ENCODE measurements at regions not wholly inside any gene's neighbourhood (a gene's known extent, or its start where the extent isn't known, plus 50 kb on each side); places are given as distances from the start of the nearest gene placed in this dataset.
A peak's percentile ranks its signal among the peaks of the same experiment; 100 is the strongest.

DNA sequence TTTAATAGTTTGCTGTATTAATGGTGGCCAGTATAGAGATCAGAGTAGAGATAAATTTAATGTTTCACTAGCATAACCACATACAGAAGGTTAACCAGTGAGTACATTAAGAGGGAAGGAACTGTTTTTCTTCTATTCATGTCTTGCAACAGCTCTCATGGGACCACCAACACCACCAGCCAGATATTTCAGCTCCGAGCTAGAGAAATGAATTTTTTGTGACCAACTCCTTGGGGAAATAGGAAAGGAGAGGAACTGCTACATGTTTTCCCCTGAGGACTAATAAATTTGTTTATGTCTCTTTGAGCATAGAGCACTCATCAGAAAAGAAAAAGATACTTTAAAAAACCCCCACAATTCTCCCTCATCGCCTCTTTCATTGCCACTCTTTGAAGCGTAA is 247.5 kb downstream of the MBNL1 start:
- no peak for DNase-seq (ENCODE audit: low read depth)

DNA sequence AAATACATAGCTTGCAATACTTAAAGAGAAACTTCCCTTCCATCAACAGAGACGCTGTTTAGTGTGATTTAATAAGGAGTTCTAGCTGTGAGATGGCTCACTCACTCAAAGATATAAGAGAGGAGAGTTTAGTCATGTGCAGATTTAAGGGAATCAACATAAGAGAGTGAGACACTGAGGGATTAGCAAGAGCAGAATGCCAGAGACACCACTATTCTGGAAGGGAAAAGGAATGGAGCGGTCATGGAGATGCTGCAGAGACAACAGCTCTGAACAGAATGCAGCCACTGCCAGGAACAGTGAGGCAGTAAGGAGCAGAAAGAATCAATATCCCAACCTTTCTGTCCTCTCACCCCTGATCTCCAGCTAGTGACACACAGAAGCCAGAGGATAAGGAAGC is 248.8 kb downstream of the MBNL1 start:
- DNase-seq (ENCODE audit: low read depth): no peak

DNA sequence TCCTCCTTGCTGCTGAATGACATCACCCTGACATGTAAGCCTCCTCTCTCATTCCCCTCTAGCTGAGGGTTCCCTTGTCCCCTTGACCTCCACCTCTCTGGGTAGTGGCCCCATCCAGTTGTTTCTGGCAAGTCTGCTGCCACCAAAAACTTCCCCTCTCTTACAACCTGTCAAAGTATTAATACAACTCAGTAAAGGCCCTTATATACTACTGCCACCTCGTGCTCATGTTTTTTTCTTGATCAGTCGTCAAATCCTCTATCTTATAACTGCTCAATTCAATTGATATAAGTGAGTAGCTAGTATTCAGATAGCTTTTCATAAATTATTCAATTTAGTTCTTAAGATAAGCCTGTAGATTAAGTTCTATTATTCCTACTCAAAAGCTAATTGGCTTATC is 249.6 kb downstream of the MBNL1 start:
- DNase-seq (ENCODE audit: low read depth): no peak

DNA sequence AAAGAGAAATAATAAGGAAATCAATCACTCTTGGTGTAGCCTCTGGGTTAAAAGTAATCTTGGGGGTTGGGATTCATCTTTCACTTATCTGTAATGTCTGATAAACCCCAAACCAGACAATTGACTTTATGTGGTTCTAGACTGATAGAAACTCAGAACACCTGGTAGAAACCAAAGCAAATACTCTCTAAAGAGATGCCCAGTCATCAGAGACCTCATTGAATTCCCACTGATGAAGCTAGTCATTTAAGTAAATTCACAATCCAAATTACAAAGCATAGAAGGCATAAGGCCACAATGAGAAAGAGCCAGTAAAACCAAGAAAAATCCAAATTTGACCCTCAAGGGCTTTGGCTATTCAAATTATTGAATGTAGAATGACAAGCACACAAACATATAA is 250.6 kb downstream of the MBNL1 start:
- DNase-seq (ENCODE audit: low read depth): no peak

DNA sequence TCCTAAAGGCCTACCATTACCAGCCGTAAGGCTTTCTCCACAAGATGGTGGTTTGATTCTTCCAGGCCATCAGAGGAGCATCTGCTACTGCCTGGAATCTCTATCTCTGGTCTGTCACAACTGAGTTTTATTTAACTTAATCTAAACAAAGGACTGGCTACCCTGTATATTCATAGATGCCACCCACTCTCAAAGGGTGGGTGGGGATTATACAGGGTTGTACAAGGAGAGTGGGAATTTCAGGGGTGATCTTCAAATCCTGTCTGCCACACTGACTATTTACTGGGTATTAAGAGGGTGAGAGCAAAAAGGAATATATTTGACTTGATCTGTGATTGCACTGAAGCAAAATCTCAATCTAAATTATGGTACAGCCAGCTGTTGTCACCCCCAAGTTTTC is 253.3 kb downstream of the MBNL1 start:
- no peak for DNase-seq (ENCODE audit: low read depth)

DNA sequence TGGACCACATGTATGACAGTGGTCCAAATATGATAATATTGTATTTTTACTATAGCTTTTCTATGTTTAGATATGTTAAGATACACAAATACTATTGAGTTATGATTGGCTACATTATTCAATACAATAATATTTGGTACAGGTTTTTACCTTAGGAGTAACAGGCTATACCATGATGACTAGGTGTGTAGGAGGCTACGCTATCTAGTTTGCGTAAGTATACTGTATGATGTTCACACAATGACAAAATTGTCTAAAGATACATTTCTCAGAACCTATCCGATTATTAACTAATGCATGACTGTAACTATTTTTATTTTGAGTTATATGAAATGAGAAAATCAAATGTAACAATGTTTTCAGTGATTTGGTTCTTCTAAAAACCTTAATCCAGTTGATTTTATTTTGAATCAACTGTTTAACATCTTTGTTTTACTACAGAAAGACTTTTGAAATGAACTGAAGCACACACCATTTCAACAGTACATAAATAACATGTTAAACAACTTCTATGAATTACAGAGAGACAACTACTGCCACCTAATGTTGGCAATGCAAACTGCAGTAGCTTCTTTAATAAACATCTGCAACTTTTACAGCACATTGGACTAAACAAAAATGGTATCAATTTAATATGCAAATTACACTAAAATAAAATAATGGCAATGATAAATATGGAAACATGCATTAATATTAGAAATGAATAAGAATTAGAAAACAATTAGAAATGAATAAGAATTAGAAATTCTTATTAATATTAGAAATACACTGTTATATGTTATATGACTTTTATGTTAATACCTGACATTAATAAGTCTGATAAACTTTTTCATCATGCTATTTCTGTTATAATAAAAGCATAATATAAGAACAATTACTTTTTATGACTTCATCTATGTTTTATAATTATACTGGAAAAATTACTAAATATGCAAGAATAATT is 255.7 kb downstream of the MBNL1 start:
- DNase-seq (ENCODE audit: low read depth): peak; percentile 66

DNA sequence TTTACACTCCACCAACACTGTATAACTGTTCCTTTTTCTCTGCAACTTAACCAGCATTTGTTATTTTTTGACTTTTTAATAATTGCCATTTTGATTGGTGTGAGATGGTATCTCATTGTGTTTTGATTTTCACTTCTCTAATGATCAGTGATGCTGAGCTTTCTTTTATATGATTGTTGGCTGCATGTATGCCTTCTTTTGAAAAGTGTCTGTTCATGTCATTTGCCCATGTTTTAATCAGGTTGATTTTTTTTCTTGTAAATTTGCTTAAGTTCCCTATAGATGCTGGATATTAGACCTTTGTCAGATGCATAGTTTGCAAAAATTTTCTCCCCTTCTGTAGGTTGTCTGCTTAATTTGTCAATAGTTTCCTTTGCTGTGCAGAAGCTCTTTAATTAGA is 263.0 kb downstream of the MBNL1 start:
- no peak for DNase-seq (ENCODE audit: low read depth)

DNA sequence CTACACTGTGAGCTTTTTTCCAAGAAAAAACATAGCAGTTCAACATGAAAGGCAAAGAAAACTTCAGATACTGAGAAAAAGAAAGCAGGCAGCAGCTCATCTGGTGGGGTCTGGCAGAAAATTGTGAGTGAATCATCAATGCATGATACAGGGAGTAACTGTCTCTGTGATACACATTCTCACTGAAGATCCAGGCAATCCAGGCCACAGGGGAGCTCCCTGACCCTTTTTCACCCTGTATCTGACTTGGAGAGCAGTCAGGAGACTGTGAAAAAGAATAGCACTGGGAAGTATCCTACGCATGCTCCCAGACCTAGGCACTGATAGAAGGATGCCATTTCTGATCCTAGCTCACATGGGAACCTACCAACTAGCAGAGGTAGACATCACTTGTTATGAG is 269.8 kb downstream of the MBNL1 start:
- no peak for DNase-seq (ENCODE audit: low read depth)

DNA sequence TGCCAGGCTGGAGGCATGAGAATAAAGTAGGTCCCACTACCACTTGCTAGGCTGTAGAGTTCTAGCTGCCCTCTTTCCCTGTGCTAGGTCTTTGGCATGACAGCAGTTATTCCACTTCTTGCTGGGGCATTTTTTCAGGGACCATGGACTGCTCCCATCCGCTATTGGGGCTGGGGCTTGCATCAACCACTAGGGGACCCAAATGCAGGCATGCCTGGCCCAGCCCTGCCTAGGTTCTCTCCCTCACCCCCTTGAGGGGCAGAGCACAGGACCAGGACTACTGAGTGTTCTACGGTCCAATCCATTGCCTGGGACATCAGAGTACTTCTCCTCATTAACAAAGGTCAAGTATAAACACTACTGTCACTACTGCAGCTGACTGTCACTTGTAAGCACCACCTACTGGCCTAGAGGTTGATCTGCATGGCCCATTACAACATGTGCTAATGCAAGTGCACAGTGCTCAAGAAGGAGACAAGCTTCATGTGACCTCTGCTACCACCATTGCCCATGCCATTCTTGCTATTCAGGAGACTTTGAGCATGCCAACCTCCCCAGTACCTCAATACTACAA is 270.5 kb downstream of the MBNL1 start:
- DNase-seq (ENCODE audit: low read depth): no peak

DNA sequence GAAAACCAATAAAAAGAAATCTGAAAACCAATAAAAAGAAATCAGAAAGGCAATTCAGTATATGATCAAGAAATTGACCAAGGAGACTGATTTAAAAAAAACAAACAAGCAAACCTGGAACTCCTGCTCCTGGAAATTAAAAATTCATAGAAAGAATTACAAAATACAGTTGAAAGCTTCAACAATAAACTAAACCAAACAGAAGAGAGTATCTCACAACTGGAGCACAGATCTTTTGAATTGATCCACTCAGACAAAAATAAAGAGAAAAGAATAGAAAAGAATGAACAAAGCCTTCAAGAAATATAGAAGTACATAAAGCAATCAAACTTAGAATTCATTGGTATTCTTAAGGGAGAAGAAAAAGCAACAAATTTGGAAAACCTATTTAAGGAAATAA is 271.4 kb downstream of the MBNL1 start:
- no peak for DNase-seq (ENCODE audit: low read depth)

DNA sequence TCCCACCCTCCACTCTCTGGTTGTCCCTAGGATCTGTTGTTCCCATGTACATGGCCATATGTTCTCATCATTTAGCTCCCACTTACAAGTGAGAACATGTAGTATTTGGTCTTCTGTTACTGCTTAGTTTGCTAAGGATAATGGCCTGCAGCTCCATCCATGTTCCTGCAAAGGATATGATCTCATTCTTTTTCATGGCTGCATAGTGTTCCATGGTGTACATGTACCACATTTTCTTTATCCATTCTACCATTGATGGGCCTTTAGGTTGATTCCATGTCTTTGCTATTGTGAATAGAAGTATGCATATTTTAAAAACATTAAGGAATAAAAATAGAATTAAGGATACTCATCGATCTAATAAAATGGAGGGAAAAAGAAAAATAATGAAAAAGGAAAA is 278.4 kb downstream of the MBNL1 start:
- DNase-seq (ENCODE audit: low read depth): no peak

DNA sequence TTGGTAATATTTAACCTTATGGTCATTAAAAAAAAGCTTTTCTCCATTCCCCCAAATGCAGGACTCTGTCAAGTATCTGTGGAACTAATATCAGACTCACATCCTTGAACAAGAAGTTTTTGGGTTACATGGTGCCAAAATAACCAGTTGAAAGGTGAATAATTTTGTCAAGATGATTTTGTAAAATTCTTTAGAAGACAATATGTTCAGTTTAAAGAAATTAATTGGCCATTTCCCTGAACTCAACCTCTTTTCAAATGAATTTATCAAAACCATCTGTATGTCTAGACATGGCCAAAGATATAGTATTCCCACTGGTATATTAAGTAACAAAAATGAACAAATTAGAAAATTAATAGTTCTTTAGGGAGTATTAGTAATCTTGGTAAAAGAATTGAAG is 280.5 kb downstream of the MBNL1 start:
- DNase-seq (ENCODE audit: low read depth): no peak

DNA sequence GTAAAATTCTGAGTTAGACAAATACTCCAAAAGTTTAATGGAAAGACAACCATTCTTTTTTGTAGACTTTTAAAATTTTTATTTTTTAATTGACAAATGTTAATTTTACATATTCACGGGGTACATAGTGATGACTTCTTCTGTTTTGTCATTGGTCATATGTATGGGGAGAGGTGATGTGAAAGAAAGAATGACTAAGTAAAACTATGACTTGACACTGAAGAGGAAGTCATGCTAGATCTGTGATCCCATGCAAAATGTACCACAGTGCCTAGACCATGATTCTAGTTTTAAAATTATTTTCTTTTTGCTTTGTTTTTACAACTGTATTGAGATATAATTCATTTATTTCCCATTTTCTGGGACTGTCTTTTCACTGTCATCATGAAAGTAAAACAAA is 281.6 kb downstream of the MBNL1 start:
- no peak for DNase-seq (ENCODE audit: low read depth)

DNA sequence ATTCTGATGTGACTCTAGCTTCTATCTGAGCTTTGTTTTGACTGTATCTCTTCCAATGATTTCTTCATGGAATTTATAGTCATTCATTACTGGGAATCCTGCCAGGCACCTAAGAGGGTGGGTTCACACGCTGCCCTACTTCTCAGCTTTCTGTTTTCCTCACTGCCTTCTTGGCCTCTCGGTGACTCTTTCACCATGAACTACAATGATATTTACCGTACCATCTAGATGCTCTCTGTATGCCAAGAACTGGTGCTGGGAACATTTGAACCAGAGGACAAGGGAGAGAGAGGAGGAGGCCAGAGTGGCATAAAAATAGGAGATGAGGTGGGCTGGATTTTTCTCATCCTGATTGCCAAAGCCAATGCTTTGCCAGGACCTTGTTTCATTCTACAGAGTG is 280.0 kb upstream of the P2RY1 start:
- DNase-seq (ENCODE audit: low read depth): peak; percentile 31

DNA sequence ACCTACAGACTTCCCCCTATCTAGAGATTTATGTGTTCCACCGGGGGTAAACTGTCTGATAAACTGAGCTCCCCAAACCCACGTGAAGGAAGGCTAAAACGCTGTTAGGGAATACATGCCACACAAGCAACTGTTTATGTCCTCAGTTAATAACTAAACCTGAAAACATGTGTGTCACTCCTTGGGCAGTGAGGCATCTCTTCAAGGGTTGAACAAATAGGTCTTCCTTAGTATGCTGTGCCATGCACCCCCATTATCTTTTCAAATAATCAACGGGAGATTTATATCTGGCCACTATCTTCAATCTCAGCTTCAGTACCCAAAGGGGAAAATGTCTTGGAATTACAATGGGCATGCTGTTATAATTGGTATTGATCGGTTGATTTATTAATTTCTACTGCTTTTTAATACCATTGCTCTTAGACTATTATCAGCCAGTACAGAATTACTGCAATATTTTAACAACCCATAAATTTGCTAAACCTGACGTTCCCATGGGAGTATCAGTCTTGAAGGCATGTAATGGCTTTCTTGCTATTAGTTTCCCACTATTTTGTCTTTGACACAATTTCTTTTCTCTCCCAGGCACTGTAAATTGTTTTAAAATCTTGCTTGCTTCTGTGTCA is 279.2 kb upstream of the P2RY1 start:
- no peak for DNase-seq (ENCODE audit: low read depth)

DNA sequence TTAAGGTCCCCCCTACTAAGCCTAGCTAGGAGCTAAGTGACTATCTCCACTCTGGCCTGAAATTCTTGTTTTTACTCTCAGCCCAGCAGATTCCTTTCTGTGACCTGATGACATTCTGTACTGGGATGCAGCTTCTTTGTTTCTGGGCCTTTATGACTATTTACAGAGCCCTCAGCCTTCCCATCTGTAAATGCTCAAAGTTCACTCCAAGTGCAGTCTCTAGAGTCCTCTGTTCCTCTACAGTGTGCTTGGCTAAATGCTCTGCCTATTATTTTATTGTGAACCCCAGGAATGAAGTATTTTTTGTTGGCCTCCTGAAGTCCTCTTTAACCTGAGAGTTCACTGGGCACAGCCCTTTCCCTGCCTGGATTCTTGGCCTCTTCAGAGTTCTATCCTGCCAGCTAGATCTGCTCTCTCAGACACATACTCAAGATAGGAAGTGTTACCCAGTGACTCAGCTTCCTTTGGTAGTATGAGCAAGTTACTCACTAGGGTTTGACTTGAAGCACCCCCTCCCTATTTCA is 278.1 kb upstream of the P2RY1 start:
- peak; percentile 51 for DNase-seq (ENCODE audit: low read depth)

DNA sequence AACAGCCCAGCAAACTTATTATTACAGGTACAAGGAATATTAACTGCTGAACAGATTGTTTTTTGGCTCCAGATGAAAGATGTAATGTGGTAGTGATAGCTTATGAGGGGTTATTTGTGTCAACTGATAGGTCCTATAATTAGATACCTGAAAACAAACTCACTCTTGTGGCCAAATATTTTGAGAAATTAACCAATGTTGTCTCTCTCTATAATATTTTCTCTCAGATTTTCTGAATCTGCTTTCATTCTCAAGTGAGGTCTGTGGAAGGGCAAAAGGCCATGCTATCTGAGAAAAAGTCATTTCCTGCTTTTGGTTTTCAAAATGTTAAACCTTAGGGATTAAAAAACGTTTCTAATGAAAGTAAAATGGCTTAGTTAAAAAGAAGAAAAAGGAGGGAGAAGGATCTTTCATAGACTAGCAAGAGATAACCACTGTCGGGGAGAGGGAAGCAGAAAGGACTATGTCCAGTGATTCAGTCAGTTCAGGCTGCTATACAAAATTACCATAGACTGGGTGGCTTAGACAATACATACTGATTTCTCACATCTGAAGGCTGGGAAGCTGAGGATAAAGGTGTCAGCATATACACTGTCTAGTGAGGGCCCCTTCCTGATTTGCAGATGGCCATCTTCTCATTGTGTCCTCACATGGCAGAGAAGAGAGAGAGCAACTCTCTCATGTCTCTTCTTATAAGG is 277.5 kb upstream of the P2RY1 start:
- DNase-seq (ENCODE audit: low read depth): no peak

DNA sequence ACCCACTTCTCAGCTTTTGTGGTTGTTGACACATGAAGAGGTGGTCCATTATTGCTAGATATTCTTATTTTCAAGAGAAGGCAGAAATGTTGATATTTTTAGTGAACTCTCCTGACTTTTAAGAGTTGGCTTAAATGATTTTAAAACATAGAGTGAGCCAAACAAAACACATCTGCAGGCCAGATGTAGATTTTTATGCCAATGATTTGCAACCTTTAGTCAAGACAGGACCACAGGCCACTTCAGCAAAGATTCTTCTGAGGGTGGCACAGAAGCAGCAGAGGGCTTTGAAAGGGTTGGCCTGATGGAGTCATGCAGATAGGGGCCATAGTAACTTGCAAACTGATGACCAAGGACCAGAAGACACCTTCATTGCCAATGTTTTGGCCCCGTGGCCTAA is 276.5 kb upstream of the P2RY1 start:
- DNase-seq (ENCODE audit: low read depth): no peak

DNA sequence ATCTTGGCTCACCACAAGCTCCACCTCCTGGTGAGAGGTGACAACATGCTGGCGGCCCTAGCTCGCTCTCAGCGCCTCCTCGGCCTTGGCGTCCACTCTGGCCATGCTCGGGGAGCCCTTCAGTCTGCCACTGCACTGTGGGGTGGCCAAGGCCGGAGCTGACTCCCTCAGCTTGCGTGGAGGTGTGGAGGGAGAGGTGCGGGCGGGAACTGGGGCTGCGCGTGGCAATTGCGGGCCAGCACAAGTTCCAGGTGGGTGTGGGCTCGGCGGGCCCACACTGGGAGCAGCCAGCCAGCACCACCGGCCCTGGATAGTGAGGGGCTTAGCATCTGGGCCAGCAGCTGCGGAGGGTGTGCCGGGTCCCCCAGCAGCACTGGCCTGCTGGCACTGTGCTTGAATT is 275.7 kb upstream of the P2RY1 start:
- no peak for DNase-seq (ENCODE audit: low read depth)

DNA sequence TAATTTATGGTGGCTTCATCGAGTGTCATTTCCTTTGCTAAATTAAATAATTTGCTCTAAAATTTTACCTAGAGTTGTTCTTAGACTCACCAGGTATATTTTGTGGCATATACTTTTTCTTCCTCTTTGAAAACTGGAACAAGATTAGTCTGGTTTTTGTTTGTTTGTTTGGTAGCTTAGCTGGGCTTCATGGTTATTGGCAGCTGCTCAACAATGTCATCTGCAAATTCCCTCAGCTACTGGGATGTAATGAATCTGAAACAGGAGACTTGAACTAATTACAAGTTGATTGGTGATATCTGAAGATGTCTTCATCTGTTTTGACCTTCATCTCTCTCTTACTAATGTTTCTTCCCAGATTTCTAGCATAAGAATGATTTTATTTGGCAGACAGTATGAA is 270.5 kb upstream of the P2RY1 start:
- DNase-seq (ENCODE audit: low read depth): peak; percentile 3

DNA sequence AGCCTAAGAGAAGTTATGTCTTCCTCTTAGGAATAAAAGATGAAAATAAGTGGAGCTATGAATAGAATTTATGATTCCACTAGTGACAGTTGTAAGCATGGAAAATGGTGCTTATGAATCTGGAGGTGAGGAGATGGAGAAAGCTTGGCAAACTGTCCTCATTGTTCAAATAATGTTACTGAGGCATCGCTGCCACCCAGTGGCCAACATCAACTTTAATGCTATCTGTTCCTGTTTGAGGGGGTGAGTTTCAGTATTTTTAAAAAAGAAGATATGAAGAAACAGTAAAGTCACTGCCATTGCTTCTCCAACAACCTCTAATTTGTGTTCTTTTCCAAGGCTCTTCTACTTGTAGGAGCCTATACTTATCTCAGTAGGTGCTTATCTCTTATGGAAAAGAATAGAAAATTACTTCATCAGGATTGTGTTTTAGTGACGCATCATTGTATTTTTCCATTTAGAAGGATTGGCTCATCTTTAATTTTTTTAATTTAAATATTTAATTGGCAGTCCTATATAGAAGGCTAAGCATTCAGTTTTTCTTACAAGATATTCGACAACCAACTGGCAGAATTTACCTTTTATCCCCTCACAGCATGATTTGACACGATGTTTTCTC is 260.4 kb upstream of the P2RY1 start:
- peak; percentile 58 for DNase-seq (ENCODE audit: low read depth)

DNA sequence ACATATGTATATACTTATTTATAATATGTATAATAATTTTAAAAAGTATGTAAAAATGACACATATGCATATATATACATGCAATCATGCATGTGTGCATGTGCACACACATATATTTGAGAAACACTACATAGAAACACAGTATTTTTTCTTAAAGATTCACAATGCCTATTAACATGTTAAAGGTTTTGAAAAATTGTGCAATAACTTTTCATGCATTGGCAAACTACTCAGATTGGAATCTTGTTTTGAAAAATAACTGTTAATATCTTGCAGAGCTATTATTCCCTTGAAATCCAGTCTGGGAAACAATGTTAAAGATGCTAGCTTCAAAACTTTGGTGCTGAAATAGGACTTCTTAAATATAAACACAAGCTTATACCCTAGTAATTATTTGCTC is 256.2 kb upstream of the P2RY1 start:
- DNase-seq (ENCODE audit: low read depth): no peak

Data from EH (cell line).